Kidney capillary endothelial cell (primary cell): ENCODE measurements at regions not wholly inside any gene's neighbourhood (a gene's known extent, or its start where the extent isn't known, plus 50 kb on each side); places are given as distances from the start of the nearest gene placed in this dataset.

Source experiments
- DNase-seq: peaks from one replicate; pipeline ENCODE4 v3.0.0-alpha.2; 2018; ENCODE audit warnings: low spot score

DNA sequence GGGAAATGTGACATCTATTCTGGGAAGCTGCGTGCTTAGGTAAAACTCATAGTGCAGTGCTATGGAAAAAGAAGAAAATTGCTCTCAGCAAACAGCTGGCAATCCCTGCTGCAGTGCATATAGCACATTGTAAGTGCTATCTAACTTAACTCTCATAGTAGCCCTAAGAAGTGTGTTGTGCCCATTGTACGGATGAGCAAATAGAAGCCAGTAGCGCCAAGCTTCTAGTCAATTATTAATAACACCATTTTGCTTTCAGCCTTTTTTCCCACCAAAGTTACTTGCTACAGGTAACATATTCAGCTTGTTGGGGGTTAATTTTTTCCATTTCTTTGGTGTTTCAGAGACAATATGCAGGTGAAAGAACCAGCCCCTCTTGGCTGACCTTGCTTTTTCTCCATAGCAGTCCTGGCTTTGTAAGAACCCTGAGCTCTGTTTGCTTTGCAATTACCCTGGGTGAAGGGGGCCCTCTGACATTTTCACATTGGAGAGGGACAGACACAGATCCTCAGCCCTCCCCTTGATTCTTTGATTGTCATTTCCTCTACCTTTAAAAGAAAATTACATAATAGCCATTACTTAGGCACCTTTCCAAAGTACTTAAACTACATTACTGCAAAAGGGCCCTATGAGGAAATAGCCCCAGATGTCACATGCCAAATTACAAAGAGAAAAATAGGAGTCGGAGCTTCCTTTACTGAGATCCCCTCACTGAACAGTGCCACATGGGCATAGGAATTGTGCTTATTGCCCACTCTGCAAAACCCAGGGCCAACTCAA is 576.2 kb upstream of the TBX3 start:
- DNase-seq: no peak

DNA sequence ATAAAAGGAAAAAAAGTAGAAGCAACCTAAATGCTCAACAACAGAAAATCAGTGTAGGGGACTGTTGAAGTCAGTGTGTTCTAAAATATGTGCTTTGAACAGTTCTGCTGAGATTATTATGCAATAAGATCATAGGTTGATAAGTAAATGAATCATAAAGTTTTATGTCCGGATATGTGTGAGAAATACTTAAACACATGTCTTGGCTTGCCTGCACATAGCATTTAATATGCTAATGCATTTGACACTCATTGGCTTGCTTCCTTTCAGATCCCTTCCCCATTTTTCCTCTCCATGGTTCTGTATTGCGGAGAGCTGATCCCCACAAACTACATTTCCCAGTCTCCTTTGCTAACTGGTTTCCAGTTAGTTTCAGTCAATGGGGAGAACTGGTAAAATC is 573.8 kb upstream of the TBX3 start:
- DNase-seq: no peak

DNA sequence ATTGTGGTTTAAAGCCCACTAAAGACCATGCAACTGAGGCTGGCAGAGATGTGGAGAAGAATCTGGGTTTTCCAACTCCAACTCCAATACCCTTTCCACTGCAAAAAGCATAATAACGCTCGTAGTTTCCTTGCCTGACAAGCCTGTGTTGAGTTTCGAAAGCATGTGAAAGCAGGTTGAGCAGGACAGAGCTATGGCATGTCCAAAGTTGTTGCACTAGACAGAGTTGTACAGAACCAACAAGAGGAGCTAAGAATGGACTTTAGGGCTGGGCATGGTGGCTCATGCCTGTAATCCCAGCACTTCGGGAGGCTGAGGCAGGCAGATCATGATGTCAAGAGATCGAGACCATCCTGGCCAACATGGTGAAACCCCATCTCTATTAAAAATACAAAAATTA is 572.0 kb upstream of the TBX3 start:
- DNase-seq: no peak

DNA sequence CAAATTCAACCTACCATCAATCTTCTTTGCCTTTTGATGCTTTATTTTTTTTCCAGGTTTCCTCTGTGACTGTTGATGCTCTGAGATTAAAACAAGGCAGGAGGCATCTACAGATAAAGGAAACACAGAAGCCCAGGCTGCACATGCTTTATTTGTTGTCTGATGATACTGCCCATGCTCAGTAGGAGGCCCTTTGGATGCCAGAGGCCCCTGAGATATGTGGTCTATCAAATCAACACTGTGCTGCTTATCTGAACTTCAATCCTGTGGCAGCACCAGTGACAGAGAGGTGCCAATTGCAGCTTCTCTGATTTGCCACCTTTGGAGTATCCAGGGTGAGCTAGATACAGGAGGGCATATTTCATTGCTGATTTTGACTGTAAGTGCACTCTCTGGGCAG is 571.3 kb upstream of the TBX3 start:
- DNase-seq: no peak

DNA sequence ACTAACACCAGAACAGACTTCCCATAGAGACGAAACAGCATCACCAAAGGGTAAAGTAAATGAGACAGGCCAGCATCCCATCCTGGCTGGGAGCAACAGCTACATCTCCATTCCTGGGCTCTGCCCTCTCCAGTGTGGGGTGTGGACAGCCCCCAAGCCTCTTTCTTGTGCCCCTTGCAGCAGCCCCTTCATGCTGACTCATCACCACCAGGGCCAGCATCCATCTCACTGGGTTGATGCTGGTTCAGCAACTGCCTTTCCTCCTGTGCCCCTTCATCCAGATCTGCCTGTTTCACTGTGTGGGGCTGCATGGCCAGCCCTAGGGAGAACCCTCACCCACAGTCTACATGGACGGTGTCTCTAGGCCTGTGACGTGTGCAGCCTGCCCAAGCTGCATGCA is 569.1 kb upstream of the TBX3 start:
- no peak for DNase-seq

DNA sequence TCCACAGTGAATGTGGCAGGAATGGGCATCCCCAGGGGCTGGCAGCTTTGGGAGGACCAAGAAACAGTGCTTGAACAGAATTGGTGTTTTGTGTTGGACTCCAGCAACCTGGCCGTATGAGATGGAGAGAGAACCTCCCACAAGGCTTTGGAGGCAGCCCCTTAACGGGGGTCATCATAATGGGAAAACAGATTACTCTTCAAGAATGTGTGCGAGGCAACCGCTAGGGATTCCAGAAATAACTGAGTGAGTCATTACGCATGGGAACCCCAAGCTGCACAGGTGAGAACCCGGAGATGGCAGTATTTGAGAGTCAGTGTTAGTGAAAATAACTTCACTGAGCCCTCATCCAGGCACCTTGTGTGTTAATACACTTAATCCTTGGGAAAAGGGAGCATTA is 567.8 kb upstream of the TBX3 start:
- no peak for DNase-seq

DNA sequence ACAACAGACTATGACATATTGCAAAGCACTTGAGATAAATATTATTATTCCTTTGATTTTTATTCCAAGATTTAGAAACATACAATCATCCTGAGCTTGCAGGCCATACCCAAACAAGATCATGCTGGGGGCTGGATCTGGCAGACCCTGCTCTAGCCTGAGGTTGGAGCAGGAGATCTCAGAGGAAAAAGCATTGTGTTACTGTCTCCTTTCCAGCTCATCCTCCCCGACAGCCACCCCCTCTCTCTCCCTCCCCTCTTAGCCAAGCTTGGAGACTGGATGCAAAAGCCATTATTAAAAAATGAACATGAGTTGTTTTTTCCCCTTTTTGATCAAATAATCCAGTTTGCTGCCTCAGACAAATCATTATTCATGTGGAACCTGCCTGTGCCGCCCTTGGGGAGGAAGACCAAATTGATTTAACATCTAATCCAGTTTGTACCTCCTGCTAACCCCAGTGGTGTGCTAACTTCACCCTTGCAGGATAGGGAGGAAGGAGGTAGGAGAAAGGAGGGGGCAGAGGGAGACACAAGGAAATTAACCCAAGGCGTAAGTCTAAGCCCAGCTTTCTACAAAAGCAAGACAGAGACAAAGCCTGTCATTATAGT is 565.8 kb upstream of the TBX3 start:
- DNase-seq: no peak

DNA sequence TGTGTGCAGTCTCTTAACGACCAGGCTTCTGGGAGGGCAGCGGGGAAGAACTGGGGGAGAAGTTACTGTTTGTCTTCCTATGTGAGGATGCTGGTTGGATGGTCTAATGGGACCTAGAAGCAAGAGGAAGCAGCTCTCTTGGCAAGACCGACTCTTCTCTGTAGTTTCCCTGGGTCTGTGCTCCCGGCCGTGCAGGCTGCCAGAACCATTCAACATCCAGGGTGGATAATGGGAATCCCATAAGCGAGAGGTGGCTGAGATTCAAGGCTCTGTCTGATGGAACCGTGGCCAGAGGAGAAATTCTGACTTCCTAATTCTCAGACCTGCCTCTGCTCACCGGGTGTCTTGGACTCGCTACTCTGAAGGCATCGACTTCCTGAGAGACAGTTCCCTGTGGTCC is 561.0 kb upstream of the TBX3 start:
- DNase-seq: no peak

DNA sequence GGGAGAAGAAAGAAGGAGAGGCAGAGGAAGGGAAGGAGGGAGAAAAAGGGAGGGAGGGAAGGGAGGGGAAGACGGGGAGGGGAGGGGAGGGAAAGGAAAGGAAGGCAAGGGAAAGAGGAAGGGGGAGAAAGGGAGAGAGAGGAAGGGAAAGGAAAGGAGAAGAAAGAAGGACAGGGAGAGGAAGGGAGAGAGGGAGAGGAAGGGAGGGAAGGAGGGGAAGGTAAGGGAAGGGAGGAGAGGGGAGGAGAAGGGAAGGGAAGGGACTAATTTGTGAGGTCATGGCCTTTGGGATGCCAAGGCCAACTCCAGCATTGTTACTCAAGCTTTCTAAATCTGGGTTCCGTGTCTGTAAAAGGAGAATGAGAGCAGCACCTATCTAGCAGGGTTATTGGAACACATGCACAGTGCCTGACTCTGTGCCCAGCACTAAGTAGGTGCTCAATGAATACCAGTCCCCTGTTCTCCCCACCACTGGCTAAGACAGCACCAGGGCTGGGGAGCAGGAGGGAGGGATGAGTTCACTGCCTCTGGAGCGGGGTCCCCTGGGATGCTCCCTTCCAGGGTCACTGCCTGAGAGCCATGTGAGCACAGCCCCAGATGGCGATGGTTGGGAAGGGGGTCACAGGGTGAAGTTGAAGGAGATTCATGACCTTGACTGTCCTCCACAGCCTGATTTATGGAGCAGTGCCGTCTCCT is 560.1 kb upstream of the TBX3 start:
- no peak for DNase-seq

DNA sequence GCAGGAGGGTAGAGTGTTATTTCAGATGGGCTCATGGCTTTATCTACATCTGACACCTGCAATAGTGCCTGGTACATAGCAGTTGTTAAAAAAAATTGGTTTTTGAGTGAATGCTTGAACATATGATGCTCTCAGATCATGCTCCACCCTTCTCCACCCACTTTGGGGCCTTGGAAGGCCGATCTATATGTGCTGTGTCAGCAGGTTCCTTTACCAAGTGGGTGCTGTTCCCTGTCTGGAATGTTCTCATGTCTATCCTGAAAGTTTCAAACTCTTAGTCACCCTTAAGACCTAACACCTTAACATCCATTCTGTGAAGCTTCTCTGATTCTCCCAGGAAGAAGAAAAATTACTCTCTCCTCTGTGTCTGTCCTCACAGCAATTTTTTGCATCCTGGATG is 556.3 kb upstream of the TBX3 start:
- no peak for DNase-seq

DNA sequence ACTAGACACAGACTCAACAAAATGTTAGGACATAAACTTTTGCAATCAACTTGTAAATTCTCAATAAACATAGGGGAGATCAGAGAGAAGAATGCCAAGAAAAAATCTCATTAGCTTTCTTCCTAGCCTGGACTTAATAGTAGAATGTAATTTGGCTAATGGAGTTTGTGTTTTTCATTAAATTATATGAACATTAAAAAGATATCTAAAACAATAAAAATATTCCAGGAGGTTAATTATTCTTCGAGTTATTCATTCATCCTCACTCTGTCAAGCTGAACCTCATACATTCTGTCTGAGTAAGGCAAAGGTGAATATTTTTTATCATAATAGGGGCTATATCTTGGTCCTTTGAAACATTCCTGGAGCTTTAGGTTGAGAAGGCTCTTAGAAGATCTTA is 551.9 kb upstream of the TBX3 start:
- no peak for DNase-seq

DNA sequence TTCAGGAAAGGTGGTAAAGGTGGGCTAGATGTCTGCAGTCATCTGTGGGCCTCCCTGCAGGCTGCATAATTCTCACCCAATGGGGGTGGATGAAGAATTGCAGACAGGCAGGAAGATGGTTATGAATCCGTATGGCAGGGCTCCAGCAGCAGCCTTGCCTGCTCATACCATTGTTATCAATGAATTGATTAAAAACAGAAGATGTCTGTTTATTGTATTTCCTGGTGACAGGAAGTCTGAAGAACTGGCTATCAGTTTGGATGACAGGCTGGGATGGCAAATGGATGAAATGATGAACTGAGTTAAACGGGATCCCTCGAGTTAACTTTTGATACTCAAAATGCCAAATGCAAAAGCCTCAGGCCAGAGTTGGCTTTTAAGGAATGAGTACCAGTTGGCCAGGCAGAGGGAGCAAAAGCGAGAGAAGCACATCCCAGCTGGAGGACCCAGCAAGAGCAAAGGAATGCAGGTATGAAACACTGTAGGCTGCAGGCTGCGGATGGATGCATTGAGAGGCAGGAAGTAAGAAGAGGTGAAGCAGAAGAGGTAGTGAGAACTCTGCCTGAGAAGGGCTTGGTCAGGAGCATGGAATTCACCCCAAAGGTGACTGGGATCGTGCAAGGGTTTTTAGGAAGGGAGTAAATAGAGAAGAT is 550.0 kb upstream of the TBX3 start:
- DNase-seq: no peak

DNA sequence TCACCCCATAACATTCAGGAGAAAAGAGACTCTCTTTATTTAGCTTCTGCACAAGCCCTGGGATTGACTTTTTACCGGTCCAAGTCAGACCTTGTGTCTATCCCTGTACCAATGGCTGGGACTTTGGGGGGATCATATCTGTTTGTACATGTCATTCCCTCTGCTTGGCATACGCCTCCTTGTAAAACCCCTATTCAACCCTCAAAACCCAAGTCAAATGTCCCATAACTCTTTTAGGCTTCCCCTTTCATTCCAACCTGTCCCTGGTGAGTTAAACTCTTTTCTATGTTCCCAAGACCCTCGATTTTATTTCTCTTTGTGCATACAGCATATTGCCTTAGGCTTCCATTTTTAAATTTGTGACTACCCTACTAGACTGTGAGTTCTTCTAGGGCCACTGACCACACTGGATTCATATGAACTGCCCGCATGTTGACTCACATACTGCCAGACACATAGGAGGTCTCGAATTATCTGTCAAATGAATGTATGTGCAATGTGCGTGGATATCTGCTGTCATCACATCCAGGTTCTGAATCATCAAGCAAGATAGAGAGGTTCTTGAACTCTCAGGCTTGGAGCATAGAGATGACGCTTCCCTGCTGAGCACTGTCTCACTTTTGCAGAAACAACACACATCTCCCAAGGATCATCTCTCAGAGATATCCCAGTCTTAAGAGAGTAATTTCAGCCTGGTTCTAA is 548.6 kb upstream of the TBX3 start:
- no peak for DNase-seq

DNA sequence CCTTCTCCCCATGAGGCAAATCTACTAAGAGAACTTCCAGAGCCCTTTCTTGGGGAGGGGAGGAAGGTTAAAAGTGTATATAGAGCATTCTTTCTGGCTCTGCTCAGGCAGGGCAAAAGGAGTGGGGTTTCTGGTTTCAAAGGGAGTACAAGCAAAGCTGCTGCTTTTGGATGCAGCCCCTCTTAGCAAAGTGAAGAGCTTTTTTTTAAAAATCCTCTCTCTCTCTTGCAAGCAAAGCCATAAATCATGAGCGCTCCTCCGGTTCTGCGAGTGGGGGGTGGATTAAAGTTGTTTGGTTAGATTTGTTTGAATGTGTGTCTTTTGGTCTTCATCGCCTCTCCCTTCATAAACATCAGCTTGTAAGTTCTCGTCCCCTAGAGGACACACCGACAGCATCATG is 546.6 kb upstream of the TBX3 start:
- DNase-seq: no peak

DNA sequence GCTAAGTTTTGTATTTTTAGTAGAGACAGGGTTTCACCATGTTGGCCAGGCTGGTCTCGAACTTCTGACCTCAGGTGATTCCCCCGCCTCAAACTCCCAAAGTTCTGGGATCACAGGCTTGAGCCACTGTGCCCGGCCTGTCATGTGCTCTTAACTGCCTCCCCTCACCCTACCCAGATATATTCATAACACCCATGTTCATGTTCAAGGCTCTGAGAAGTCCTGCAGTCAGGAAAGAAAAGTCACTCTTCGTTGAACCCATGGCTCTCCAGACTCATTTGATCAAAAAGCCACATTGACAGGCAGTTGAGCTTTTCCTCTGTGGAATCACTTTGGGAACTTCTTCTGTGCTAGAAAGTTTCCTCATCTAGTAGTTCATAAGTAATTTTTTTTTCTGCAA is 545.5 kb upstream of the TBX3 start:
- DNase-seq: no peak

DNA sequence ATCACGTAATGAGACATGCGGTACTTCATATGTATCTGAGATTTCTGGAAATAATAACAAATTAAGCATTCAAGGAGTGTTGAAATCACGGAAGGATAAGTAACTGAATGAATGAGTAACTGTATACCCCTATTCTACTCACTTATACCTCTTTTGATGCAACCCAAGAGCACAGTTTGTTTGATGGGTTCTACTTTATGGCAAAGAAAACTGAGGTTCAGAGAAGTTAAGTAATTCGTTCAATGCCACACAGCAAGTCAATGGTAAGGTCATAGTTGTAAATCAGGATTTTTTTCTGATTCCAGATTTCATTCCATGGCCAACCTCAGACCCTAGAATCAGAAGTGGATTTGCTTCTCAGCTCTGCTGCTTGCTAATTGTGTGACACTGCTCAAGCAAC is 544.5 kb upstream of the TBX3 start:
- DNase-seq: no peak

DNA sequence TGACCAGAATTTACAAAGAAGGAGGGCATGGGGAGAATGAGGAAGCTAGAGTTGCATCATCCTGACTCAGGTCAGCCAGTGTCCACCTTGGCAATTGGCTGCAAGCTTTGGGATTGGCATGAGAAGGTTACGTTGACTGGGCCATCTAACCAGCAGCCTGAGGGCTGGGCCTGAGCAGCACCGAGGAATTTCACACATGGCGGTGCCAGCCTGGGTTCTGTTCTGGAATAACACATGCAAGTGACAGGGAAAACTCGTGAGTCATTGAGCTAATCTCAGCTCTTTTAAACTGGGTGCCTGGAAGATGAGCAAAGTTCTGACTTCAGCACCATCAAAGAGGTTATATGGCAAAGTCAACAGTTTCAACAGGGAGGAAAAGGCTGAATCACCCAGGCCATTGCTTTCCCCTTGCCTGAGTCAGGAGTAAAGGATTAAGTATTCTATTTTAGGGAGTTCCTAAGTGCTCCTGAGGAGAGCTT is 543.2 kb upstream of the TBX3 start:
- peak; percentile 63 for DNase-seq

DNA sequence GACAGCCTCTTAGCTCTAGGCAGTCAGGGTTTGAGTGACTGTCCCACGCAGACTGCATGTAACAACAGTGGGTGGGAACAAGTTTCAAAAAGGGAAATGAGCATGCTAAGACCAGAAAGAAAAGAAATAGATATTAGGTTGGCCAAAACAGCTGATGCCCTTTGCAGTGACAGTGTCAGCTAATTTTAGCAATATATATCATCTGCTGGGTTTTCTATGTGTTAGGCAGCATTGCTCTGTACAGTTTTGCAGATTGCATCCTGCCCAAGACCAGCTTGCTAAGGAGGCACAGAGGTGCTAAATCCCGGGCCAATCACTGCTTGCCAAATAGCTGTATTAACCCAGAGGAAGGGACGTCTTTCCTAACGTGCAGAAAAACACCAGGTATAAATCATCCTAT is 541.9 kb upstream of the TBX3 start:
- no peak for DNase-seq

DNA sequence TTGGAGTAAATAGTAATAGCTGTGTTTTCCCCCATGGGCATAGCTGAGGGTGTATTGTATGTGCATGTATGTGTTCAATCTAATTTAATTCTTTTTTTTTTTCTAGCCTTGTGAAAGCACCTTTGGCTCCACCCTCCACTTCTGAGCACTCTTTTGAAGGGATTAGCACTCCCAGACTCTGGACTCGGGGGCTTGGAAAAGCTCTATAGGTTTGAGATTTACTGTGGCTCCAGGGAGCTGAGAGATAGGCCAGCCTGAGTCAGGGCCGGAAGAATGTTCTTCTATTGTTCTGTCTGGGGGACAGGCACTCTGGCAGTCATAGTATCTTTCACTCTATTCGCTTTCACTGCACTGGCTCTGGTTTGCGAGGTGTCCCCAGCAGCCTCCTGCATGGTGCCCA is 540.0 kb upstream of the TBX3 start:
- peak; percentile 16 for DNase-seq

DNA sequence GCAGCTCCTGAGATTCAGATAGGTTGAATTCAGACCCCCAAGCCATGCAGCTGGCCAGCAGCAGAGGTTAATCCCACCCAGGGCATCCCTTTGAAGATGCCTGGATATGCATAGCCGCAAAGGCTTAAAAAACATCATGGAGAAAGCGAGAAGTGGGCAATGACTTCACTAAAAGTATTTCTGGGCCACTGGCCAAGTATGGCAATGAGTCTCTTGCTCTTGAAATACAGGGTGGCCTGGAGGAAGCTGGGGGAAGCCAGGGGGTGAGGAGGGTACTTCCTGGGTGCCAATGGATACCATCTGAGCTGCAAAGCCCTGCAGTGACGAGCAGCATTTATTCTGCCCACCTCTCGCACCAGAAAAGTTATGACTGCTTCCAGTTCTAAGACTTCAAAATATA is 539.3 kb upstream of the TBX3 start:
- no peak for DNase-seq

DNA sequence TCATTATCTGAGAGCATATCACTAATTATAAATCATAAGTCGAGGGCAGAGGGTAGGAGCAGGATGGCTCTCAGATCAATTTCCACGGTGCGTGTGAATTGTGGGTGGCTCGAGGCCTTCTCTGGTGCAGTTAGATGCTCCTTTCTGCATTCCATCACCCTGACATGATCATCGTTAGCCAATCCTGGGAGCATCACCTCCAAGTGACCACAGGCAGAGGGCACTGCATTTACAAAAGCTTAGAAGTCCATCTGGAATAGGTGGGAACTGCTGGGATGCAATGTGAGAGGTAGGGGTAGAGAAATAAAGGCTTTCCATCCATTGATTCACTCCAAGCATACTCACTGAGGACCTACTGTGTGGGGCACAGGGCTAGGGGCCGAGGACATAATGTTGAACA is 538.2 kb upstream of the TBX3 start:
- no peak for DNase-seq

DNA sequence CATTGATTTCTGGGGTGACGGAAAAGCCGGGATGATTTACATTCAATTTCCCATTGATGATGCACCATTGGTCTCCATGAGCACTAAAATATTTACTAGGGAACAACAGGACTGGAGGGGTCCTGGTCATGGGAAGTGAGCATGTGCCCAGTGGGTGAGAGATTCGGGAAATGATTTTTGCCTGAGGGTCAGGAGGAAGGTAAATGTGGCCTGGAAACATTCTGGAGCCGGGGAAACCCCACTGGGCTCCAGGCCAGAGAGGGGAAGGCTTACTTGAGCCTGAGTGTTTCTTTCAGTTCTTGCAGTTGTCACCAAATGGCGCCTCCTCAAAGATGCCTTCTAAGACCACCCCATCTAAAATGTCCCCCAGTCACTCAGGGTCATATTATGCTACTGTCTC is 532.3 kb upstream of the TBX3 start:
- DNase-seq: no peak
